Activated CD4-positive, alpha-beta T cell treated with anti-CD3 and anti-CD28 coated beads, Interleukin-2, amount 10 ng/mL, durations not matched to agents 7 days and 5 days (primary cell): ENCODE measurements at regions not wholly inside any gene's neighbourhood (a gene's known extent, or its start where the extent isn't known, plus 50 kb on each side); places are given as distances from the start of the nearest gene placed in this dataset.
"Not testable (repeated sequence)": the region's sequence is repeated elsewhere in the genome, so short reads cannot be mapped to it uniquely, and the experiment has no call there.

Experiments used
- CTCF ChIA-PET: fragments of 350-600 bp; sonication (Branson Sonifier 250); formaldehyde crosslinking; loops from one replicate; lab custom pipeline; 2021; ENCODE audit warnings: antibody characterized with exemption; lab: Charles Lee
- POLR2A ChIA-PET: fragments of 350-600 bp; sonication (Branson Sonifier 250); formaldehyde crosslinking; loops from one replicate; lab custom pipeline; 2021; ENCODE audit warnings: antibody characterized with exemption; lab: Charles Lee
- DNase-seq: peaks from one replicate; pipeline ENCODE4 v3.0.0-alpha.2; 2020
- H3K27ac Mint-ChIP-seq: one replicate; pipeline ENCODE4 v1.8.0; 2021; ENCODE audit warnings: mild to moderate bottlenecking, moderate library complexity, mixed read lengths
- H3K27me3 Mint-ChIP-seq: one replicate; pipeline ENCODE4 v1.8.0; 2021; ENCODE audit warnings: mixed read lengths
- H3K36me3 Mint-ChIP-seq: one replicate; pipeline ENCODE4 v1.8.0; 2021; ENCODE audit warnings: low read depth, mixed read lengths
- H3K4me1 Mint-ChIP-seq: one replicate; pipeline ENCODE4 v1.8.0; 2021; ENCODE audit warnings: mixed read lengths
- H3K4me3 Mint-ChIP-seq: one replicate; pipeline ENCODE4 v1.8.0; 2021; ENCODE audit warnings: mild to moderate bottlenecking, moderate library complexity, mixed read lengths
- H3K9me3 Mint-ChIP-seq: one replicate; pipeline ENCODE4 v1.8.0; 2021; ENCODE audit warnings: mixed read lengths

- ChIA-PET POLR2A (no interaction called here), CTCF (no interaction called here)
- Mint-ChIP-seq H3K27me3 (no peaks in the 10 kb centered on the region), H3K4me3 (no peak overlapping the region), H3K36me3 (peaks cover 2% of the 10 kb centered on the region), H3K9me3 (peaks cover 5% of the 10 kb centered on the region), H3K4me1 (peaks cover 9% of the 10 kb centered on the region), H3K27ac (no peak overlapping the region)
- no peak for DNase-seq
Measured at GRCh38 chr11:34790620-34791019, 125.6 kb downstream of the APIP start.

GRCh38 chr11:34789196-34789834 lies 126.9 kb downstream of the APIP start:
- no peak for DNase-seq
- Mint-ChIP-seq H3K27me3 (peaks cover 5% of the 10 kb centered on the region), H3K36me3 (peaks cover 2% of the 10 kb centered on the region), H3K4me1 (peaks cover 9% of the 10 kb centered on the region), H3K9me3 (peaks cover 5% of the 10 kb centered on the region), H3K4me3 (no peak overlapping the region), H3K27ac (no peak overlapping the region)
- ChIA-PET POLR2A (no interaction called here), CTCF (no interaction called here)

- no peak for DNase-seq
- peaks cover 5% of the 10 kb centered on the region for H3K9me3 Mint-ChIP-seq
- peaks cover 9% of the 10 kb centered on the region for H3K4me1 Mint-ChIP-seq
- H3K27ac Mint-ChIP-seq = no peak overlapping the region
- peaks cover 9% of the 10 kb centered on the region for H3K27me3 Mint-ChIP-seq
- no peak overlapping the region for H3K4me3 Mint-ChIP-seq
- CTCF ChIA-PET = no interaction called here
- H3K36me3 Mint-ChIP-seq = peaks cover 2% of the 10 kb centered on the region
- POLR2A ChIA-PET = no interaction called here
Measured at GRCh38 chr11:34788642-34789041, 127.5 kb downstream of the APIP start.

GRCh38 chr11:34787895-34788294 lies 128.3 kb downstream of the APIP start:
- peaks cover 5% of the 10 kb centered on the region for H3K9me3 Mint-ChIP-seq
- no peak for DNase-seq
- H3K36me3 Mint-ChIP-seq = peaks cover 2% of the 10 kb centered on the region
- no peak overlapping the region for H3K27ac Mint-ChIP-seq
- ChIA-PET CTCF (no interaction called here), POLR2A (no interaction called here)
- no peak overlapping the region for H3K4me3 Mint-ChIP-seq
- peaks cover 9% of the 10 kb centered on the region for H3K4me1 Mint-ChIP-seq
- H3K27me3 Mint-ChIP-seq = peaks cover 10% of the 10 kb centered on the region

GRCh38 chr11:34787348-34787747 lies 128.8 kb downstream of the APIP start:
- ChIA-PET POLR2A (no interaction called here), CTCF (no interaction called here)
- DNase-seq = no peak
- no peak overlapping the region for H3K27ac Mint-ChIP-seq
- peaks cover 10% of the 10 kb centered on the region for H3K27me3 Mint-ChIP-seq
- H3K4me1 Mint-ChIP-seq = peaks cover 7% of the 10 kb centered on the region
- peaks cover 2% of the 10 kb centered on the region for H3K36me3 Mint-ChIP-seq
- H3K4me3 Mint-ChIP-seq = no peak overlapping the region
- peaks cover 5% of the 10 kb centered on the region for H3K9me3 Mint-ChIP-seq

- no peaks in the 10 kb centered on the region for H3K36me3 Mint-ChIP-seq
- no peaks in the 10 kb centered on the region for H3K4me1 Mint-ChIP-seq
- H3K27me3 Mint-ChIP-seq = peaks cover 18% of the 10 kb centered on the region
- CTCF ChIA-PET = no interaction called here
- no peak overlapping the region for H3K4me3 Mint-ChIP-seq
- no peak for DNase-seq
- H3K9me3 Mint-ChIP-seq = no peaks in the 10 kb centered on the region
- POLR2A ChIA-PET = no interaction called here
- no peak overlapping the region for H3K27ac Mint-ChIP-seq
Measured at GRCh38 chr11:34784318-34784841, 131.8 kb downstream of the APIP start.

GRCh38 chr11:34783816-34784317 lies 132.3 kb downstream of the APIP start:
- Mint-ChIP-seq H3K4me3 (no peak overlapping the region), H3K36me3 (no peaks in the 10 kb centered on the region), H3K9me3 (no peaks in the 10 kb centered on the region), H3K27ac (no peak overlapping the region), H3K4me1 (no peaks in the 10 kb centered on the region), H3K27me3 (peaks cover 22% of the 10 kb centered on the region)
- DNase-seq = no peak
- ChIA-PET POLR2A (no interaction called here), CTCF (no interaction called here)

GRCh38 chr11:34781826-34782225 lies 134.4 kb downstream of the APIP start:
- POLR2A ChIA-PET = not testable (repeated sequence)

GRCh38 chr11:34775417-34775888 lies 140.7 kb downstream of the APIP start:
- H3K27ac Mint-ChIP-seq = no peak overlapping the region
- no peaks in the 10 kb centered on the region for H3K4me1 Mint-ChIP-seq
- no peaks in the 10 kb centered on the region for H3K36me3 Mint-ChIP-seq
- POLR2A ChIA-PET = no interaction called here
- DNase-seq = no peak
- peaks cover 4% of the 10 kb centered on the region for H3K9me3 Mint-ChIP-seq
- H3K27me3 Mint-ChIP-seq = peaks cover 29% of the 10 kb centered on the region
- H3K4me3 Mint-ChIP-seq = no peak overlapping the region
- CTCF ChIA-PET = no interaction called here

More at GRCh38 chr11:34781826-34782225, 134.4 kb downstream of the APIP start:
- H3K4me1 Mint-ChIP-seq, H3K9me3 Mint-ChIP-seq, H3K27ac Mint-ChIP-seq, DNase-seq, CTCF ChIA-PET, H3K4me3 Mint-ChIP-seq, H3K36me3 Mint-ChIP-seq: not testable (repeated sequence)
- H3K27me3 Mint-ChIP-seq = peaks cover 25% of the 10 kb centered on the region

GRCh38 chr11:34774604-34775003 lies 141.6 kb downstream of the APIP start:
- Mint-ChIP-seq H3K27ac (no peak overlapping the region), H3K4me3 (no peak overlapping the region), H3K36me3 (no peaks in the 10 kb centered on the region), H3K9me3 (peaks cover 4% of the 10 kb centered on the region), H3K4me1 (no peaks in the 10 kb centered on the region), H3K27me3 (peaks cover 25% of the 10 kb centered on the region)
- DNase-seq = no peak
- ChIA-PET POLR2A (no interaction called here), CTCF (no interaction called here)

- ChIA-PET CTCF (interaction anchor here (1.1 kb wide), 1 partner anchor 17 kb away, joined by 4 read pairs; no protein-coding TSS in a partner anchor), POLR2A (no interaction called here)
- H3K27me3 Mint-ChIP-seq = peaks cover 23% of the 10 kb centered on the region
- no peak overlapping the region for H3K27ac Mint-ChIP-seq
- peaks cover 4% of the 10 kb centered on the region for H3K9me3 Mint-ChIP-seq
- H3K36me3 Mint-ChIP-seq = no peaks in the 10 kb centered on the region
- no peak overlapping the region for H3K4me3 Mint-ChIP-seq
- no peaks in the 10 kb centered on the region for H3K4me1 Mint-ChIP-seq
- DNase-seq = no peak
Measured at GRCh38 chr11:34773826-34774225, 142.4 kb downstream of the APIP start.

- ChIA-PET POLR2A (no interaction called here), CTCF (interaction anchor here (1.1 kb wide), 1 partner anchor 16 kb away, joined by 4 read pairs; no protein-coding TSS in a partner anchor)
- H3K27me3 Mint-ChIP-seq = peaks cover 29% of the 10 kb centered on the region
- H3K36me3 Mint-ChIP-seq = no peaks in the 10 kb centered on the region
- H3K4me1 Mint-ChIP-seq = no peaks in the 10 kb centered on the region
- no peak overlapping the region for H3K27ac Mint-ChIP-seq
- DNase-seq = no peak
- no peak overlapping the region for H3K4me3 Mint-ChIP-seq
- peaks cover 4% of the 10 kb centered on the region for H3K9me3 Mint-ChIP-seq
Measured at GRCh38 chr11:34773211-34773610, 143.0 kb downstream of the APIP start.

- ChIA-PET CTCF (interaction anchor here (0.8 to 1.1 kb wide), 2 partner anchors 27 to 30 kb away, joined by 3 to 4 read pairs; no protein-coding TSS in a partner anchor), POLR2A (no interaction called here)
- Mint-ChIP-seq H3K36me3 (no peaks in the 10 kb centered on the region), H3K27me3 (peaks cover 31% of the 10 kb centered on the region), H3K4me3 (no peak overlapping the region), H3K4me1 (no peaks in the 10 kb centered on the region), H3K9me3 (peaks cover 3% of the 10 kb centered on the region), H3K27ac (no peak overlapping the region)
- DNase-seq = no peak
Measured at GRCh38 chr11:34770111-34770510, 146.1 kb downstream of the APIP start.
